Hypothalamus (tissue), 51 donors: ENCODE measurements at regions not wholly inside any gene's neighbourhood (a gene's known extent, or its start where the extent isn't known, plus 50 kb on each side); places are given as distances from the start of the nearest gene placed in this dataset.

Experiments
- DNase-seq, 51 donors: peaks; one replicate each; lab custom pipeline; 2025; lab: John Stamatoyannopoulos, UW

DNA sequence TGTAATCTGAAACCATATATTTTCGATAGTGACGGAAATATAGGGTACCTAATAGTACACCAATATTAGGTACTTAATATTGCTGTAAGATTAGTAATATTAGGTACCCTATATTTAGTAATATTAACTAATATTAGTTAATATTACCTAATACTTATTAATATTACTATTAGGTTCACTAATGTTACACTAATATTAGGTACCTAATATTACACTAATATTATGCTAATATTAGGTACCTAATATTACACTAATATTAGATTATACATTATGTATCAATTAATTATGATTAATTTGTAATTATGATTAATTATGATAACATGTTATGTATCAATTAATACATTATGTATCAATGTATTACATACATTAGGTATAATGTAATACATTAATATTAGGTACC lies 518.2 kb upstream of the LRATD1 start:
- no peak for DNase-seq

DNA sequence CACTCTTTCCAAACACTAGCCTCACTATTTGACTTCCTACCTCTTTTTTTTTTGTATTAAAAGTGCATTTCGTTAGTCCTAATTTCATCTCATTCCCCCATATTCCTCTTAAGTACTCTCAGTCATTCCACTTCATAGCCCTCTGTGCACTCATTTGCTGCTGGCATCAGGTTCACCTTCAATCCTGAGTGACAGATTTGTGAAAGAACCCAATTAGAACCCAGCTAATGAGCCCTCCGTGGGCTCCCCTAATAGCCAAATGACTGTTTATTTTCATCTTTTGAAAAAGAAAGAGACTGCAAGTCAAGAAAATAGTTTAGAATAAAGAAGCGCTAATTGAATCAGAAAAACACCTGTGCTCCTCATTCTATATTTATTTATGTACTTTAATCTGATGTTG lies 512.1 kb upstream of the LRATD1 start:
- DNase-seq = no peak

DNA sequence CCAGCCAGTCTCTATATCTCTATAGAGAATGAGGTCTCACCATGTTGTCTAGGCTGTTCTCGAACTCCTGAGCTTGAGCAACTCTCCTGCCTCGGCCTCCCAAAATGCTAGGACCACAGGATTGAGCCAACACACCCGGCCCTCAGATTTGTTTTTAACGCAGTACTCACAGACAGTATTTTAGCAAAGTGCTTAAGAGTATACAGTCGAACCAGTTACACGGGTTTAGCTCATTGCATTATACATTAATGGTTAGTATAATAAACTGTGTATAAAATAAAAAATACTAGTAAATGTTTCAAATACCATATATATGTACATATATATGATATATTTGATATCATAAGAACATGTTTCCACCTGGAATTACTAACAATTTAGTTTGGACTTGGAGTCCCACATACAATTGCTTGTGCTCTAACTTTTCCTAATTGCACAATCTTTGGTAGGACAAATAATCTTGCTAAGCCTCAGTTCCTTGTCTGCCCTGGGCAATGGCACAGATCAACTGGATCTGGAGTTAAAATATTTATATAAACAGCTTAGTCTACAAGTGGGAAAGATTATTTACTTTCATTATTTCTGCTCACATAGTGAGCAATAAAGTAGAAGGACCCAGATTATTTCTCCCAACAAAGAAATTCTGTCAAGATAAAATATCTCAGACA lies 508.9 kb upstream of the LRATD1 start:
- no peak for DNase-seq

DNA sequence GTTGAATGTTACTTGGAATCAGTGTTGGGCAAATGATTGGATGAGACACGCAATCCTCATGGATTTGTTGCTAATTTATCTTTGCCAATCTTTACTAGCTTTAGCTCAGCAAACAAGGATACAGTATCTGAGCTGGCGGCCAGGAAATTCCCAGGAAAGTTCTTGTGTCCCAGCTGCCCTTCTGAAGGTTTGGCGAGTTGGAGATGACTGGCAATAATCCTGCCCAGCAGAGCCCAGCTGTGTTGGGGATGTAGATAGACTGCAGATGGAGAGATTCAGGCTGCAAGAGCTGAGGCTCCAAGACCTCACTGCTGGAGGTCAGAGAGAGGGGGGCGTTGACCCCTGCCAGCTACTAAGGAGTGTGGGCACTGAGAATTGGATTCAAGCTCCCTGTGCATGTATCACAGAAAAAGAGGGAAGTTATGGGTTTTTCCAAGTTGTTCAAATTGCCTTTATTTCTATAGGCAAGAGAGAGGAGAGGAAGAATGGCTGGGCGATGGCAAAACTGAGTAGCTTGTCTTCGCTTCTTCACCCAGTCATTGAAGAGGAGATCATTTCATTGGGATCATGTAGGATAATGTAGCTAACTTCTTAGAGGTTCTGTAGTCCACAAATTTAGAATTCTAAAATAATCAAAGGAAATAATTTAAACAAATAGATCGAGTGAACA lies 506.8 kb upstream of the LRATD1 start:
- no peak for DNase-seq

DNA sequence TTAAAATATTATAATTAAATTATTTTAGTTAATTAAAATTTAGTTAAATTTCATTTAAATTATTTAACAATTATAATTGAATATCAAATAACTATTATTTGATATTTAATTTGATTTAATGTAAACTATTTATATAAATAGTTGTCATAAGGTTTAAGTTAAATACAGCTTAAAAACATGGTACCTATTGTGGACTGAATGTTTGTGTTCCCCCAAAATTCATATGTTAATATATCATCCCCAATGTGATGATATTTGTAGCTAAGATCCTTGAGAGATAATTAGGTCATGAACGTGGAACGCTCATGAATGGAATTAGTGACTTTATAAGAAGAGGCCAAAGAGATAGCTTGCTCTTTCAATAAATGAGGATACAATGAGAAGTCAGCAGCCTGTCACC lies 505.7 kb upstream of the LRATD1 start:
- no peak for DNase-seq

DNA sequence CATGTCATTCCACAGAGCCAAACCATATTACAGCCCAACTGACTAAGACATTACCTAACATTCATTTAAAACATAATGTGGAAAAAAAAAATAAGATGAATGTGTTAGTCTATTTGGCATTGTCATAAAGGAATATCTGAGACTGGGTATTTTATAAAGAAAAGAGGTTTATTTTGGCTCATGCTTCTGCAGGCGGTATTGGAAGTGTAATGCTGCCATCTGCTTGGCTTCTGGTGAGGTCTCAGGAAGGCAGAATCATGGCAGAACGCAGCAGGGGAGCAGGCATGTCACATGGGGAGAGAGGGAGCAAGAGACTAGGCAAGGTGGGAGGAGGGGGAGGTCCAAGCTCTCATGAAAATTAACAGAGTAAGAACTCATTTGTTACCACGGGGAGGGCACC lies 504.8 kb upstream of the LRATD1 start:
- DNase-seq = no peak

DNA sequence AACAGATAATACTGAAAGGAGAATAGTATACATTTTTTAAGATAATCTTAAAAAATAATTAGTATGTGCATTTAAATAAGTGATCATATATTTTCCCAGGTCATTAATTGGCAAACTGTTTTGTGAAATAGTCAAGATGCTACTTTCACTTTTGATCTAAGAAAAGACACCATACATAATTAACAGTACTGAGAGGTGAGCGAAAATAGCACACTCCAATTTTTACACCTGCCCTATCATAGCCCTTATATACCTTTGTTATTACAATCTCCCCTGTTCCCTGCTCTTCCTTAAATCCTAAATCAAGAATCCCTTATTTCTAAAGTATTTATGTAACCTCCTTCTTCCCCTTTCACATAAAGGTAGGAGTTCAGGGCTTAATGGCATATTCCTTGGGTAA lies 500.1 kb upstream of the LRATD1 start:
- no peak for DNase-seq

DNA sequence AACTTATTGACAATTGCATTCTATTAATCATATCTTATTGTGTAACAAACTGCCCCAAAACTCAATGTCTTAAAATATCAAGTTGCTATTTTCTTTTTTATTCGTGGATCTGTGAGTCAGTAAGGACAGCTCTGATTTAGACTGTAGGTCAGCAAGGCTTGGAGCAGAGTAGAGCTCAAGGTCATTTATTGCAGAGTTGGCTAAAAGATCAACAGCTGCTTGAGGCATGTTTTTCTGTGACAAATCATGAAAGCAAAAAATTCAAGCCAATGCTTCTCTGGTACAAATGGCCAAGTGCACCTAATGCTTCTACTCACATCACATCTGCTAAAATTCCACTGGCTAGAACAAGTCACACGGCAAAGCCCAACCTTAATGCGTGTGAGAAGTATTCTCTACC lies 497.7 kb upstream of the LRATD1 start:
- DNase-seq = no peak

DNA sequence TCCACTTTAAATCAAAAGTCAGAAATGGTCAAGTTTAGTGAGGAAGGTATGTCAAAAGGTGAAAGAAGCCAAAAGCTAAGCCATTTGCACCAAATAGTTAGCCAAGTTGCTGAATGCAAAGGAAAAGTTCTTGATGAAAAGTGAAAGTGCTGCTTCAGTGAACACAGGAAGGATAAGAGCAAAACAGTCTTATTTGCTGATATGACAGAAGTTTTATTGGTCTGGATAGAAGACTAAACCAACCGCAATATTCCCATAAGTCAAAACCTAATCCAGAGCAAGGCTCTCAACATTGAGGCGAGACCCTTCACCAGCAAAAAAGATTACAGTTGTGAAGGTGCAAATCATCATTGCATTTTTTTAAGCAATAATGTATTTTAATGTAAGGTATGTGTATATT lies 496.5 kb upstream of the LRATD1 start:
- DNase-seq = no peak

DNA sequence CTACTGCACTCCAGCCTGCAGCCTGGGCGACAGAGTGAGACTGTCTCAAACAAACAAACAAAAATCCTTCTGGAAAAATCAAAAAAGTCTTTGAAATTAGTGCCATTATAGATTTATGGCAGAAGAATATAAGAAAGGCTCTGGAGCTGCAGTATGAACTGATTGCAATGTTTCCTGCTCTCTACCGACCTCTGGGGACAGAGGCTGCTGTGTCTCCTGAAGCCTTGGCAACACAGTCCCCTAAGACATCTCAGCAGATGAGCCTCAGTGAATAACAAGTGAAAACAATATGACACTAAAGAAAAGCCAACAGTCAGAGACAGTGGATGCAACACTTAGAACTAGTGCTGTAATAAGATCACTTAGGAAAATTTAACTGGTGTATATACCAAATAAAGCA lies 494.9 kb upstream of the LRATD1 start:
- DNase-seq = no peak

DNA sequence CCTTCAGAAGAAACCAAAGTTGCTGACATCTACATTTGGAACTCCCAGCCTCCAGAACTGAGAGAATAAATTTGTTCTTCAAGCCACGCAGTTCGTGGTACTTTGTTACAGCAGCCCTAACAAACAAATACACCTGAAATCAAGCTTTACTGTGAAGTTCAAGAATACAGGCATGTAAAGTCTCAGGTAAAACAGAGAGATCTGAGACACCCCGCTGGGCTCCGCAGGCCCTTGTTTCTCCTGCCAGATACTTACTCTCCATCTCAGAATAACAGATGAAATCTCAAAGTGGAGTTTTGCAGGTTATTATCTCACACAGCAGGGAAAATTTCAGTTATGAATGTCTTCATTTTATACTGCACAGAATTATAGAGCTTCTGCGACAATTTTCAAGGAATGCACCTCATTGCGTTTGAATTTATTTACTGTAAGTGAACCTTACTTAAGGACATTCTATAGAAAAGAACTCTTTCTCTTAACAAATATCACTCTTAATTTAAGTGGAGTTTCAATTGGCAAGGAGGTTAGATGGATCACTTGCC lies 492.4 kb upstream of the LRATD1 start:
- no peak for DNase-seq

DNA sequence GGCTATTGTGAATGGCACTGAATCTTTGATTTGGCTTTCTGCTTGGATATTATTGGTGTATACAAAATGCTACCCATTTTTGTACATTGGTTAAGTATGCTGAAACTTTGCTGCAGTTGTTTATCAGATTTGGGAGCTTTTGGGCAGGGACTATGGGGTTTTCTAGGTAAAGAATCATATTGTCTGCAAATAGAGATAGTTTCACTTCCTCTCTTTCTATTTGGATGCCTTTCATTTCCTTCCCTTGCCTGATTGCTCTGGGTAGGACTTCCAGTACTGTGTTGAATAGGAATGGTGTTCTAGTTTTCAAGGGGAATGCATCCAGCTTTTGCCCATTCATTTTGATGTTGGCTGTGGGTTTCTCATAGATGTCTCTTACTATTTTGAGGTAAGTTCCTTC lies 489.1 kb upstream of the LRATD1 start:
- no peak for DNase-seq

DNA sequence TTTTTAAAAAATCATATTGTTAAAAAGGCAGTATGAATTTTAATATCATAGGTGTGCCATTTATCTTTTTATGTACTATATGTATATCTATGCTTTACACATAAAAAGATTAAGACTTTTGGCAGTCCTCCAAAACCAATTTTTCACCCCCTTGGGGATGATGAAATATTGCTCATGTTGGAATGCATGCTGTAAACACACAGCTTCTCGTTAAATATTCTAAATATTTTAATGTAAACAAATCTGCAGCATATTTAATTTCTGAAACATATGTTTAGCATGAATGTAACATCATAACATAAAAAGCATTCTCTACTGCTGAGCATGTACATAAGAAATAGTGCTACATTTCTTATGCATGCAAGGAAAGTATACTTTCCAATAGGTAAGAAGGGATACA lies 484.3 kb upstream of the LRATD1 start:
- no peak for DNase-seq

DNA sequence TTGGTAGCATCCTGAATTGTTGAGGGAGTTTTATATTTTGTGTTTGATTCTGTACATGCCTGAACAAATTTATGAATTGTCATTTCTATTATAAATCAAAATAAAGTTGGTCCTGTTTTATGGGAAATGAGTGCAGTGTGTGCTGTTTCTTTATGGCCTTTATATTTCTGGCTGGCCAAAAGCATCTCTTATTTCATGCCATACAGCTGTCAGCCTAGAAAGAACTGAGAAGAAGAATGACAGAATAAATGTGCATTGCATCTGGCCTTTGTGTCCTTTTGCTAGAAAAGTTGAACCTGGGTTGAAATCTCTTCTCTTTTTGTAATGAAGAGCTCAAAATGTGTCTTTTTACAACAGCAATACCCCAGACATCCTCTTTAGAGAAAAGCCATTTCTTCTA lies 474.7 kb upstream of the LRATD1 start:
- DNase-seq = no peak

DNA sequence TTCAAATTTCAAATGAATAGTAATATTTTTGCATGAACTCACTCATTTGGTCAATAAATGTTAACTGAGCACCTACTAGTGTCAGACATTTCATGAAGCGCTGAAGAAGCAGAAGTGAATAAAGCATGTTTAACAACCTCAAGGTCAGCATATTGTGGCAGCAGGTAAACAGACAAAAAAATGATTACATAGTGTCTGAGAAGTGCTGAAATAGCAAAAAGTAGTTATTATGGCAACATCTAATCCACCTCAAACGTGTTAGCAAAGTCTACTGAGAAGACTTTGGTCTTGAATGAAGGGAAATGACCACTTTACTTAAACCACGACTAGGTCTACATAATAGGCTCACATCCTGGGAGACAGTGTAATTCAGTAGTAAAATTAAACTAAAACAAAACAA lies 452.2 kb upstream of the LRATD1 start:
- DNase-seq = no peak

DNA sequence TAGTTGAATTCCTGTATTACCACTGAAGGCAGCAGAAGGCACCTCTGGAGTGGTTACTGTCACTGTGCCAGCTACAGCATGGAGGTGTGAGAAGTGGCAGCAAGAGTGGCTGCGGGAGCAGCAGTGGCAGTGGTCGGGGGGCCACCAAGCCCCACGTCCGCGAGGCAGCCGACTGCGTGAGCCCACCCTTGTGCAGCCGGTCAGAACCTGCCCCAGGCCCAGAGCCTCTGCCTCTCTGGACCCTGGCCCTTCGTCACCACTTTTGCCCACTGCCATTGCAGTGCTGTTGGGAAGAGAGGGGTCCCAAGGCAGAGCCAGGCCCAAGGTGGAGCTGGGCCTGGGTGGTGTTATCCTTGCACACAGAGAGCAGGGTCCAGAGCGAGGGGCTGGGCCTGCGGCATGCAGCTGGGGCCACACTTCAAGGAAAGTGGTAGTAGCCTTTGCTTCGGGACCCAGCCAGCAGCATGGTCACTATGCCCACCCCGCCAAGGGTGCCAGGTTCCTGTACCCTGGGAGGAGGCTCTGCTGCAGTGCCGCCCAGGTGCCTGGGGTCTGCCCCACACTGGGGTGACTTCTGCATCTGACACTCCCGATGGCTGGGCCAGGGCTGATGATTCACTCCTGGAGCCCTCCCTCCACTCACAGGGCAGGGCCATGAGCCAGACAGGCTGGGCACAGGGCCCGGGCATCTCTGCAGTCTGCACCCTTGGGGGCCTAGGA lies 450.1 kb upstream of the LRATD1 start:
- no peak for DNase-seq

DNA sequence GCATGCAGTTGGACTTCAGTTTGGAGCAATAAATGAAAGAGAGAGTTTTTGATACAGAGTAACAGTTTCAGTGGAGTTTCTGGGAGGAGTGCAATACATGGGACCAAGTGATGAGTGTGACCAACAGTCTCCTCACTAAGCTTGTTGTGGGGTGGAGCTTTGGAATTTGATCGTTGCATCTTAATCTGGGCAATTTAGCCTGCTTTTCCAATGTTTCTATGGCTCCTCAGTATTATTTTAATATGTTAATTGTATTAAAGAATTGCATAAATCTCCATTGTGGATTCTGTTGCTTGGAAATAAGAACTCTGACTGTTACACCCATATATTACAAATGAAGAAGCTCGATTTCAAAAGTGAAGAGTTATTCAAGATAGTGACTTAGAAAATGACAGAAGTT lies 446.6 kb upstream of the LRATD1 start:
- DNase-seq = no peak

DNA sequence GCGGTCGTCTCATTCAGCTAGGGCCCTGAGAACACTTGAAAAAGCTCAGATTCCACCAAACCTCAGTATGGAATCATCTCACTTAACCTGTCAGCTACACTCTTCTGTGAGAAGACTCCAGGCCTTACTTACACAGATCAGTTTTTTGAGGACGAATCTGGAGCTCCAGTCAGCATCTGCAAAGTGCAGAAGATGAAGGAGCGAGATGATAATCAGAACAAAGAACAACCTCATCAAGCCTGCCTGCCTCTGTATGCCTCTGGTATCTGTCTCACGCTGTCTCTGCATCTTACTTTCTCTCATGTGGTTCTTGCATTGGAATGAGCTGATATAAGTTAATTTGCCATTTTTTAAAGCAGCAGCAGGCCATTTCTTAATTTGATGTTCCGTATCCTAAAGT lies 444.1 kb upstream of the LRATD1 start:
- no peak for DNase-seq

DNA sequence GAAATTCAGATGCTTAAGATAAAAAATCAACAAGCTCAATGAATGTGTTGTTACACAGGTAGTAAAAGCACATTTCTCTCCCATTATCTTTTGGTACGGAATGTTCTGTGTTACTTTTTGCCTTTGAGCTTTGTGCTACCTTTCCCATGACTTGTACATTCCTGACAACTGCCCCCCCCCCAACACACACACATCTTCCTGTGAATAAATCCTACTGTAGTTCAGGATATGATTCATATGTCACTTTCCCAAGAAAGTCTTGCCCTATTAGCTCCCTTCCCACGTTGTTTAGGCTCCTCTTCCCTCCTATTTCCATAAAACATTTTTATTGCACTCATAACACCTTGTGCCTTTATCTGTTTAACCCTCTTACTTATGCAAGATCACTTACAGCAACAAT lies 442.6 kb upstream of the LRATD1 start:
- DNase-seq = no peak

DNA sequence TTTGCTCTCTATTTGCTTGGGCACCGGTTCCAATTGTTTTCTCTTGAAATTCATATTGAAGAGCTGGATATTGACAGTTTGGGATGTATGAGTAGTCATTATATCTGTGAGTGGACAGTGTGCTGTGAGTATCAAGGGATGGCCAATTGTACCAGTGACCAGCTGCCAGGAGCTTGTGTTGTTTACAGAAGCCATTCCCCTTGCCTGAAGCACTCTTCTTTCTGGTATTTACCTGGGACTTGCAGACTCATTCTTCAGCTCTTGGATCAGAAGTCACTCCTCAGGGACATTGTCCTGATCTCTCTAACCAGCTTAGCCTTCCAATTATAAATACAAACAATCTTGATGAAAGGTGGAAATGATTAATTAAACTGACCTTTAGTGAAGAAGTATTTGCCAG lies 438.3 kb upstream of the LRATD1 start:
- no peak for DNase-seq

DNA sequence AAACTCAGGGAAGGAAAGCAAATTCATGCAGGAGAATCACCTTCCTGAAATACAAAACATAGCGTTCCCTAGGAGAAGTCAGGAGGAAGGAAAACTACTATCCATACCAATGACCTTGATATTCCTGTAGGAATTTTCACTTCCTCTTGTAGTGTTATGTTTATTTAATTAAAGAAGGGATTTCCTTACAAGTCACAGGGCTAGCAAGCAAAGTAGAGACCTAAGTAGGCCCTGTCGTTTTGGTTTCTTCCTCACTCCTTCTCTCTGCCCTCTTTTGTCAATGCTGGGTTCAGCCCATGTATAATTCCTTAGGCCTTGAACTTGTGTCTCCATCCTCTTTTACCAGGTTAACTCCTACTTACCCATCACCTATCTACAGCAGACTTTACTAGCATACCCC lies 435.2 kb upstream of the LRATD1 start:
- no peak for DNase-seq

DNA sequence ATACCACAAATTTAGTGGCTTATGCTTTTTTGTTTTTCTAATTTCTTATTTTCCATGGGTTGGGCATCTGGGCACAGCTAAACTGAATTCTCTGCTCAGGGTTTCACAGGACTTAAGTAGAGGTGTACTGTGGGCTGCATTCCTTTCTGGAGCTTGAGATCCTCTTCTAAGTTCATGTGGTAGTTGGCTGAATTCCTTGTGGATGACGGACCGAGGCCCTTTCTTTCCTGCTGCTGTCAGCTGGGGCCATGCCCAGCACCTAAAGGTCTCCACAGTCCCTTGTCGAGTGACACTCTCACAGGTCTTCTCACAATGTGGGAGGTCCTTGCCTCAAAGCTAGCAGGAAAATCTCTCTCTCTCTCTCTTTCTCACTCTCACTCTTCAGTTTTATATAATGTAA lies 433.5 kb upstream of the LRATD1 start:
- no peak for DNase-seq
